ENCODE measurements at regions not wholly inside any gene's neighbourhood (a gene's known extent, or its start where the extent isn't known, plus 50 kb on each side); places are given as distances from the start of the nearest gene placed in this dataset.

- no peak overlapping the region for H3K9ac ChIP-seq (ENCODE audit: low read length in 3 of 3)
- H3K36me3 ChIP-seq (ENCODE audit: control insufficient read depth in 2 of 3, insufficient read depth in 3 of 3, low read length in 3 of 3) = no peaks in the 10 kb centered on the region
- FAIRE-seq (no peak), DNase-seq (no peak)
- H3K9me3 ChIP-seq (ENCODE audit: control insufficient read depth in 2 of 3, insufficient read depth in 1 of 3, low read length in 3 of 3) = no peaks in the 10 kb centered on the region
- H3K4me3 ChIP-seq (ENCODE audit: low read length in 3 of 3) = no peak overlapping the region
- intact Hi-C loops (cut with DNase I) = no loop called here
- no peaks in the 10 kb centered on the region for H3K27me3 ChIP-seq (ENCODE audit: control insufficient read depth, insufficient read depth, low read length)
- H3K4me1 ChIP-seq (ENCODE audit: control insufficient read depth in 2 of 3, insufficient read depth in 2 of 3, low read depth in 1 of 3, low read length in 3 of 3) = peaks cover 3 to 7% (median 4%) of the 10 kb centered on the region in 3 donors
- no peak for TF ChIP-seq CTCF (IDR thresholded peaks at IDR 0.05; ENCODE audit: borderline replicate concordance, extremely low read depth, insufficient read depth)
- no peak overlapping the region for H3K27ac ChIP-seq (ENCODE audit: low read depth in 2 of 2, low read length in 2 of 2)
These were observed 245.3 kb downstream of the TSN start for GRCh38 chr2:122000556-122001340.

- no peak overlapping the region for H3K27ac ChIP-seq (ENCODE audit: low read depth in 2 of 2, low read length in 2 of 2)
- H3K9me3 ChIP-seq (ENCODE audit: control insufficient read depth in 2 of 3, insufficient read depth in 1 of 3, low read length in 3 of 3) = no peaks in the 10 kb centered on the region
- no peaks in the 10 kb centered on the region for H3K27me3 ChIP-seq (ENCODE audit: control insufficient read depth, insufficient read depth, low read length)
- no peak overlapping the region for H3K4me3 ChIP-seq (ENCODE audit: low read length in 3 of 3)
- DNase-seq (peak in 2 of 5 donors; percentile 43 to 64), FAIRE-seq (no peak)
- no peak for TF ChIP-seq CTCF (IDR thresholded peaks at IDR 0.05; ENCODE audit: borderline replicate concordance, extremely low read depth, insufficient read depth)
- no peaks in the 10 kb centered on the region for H3K36me3 ChIP-seq (ENCODE audit: control insufficient read depth in 2 of 3, insufficient read depth in 3 of 3, low read length in 3 of 3)
- no peak overlapping the region for H3K9ac ChIP-seq (ENCODE audit: low read length in 3 of 3)
- intact Hi-C loops (cut with DNase I) = no loop called here
- peaks cover 3 to 7% (median 4%) of the 10 kb centered on the region in 3 donors for H3K4me1 ChIP-seq (ENCODE audit: control insufficient read depth in 2 of 3, insufficient read depth in 2 of 3, low read depth in 1 of 3, low read length in 3 of 3)
These were observed 246.0 kb downstream of the TSN start for GRCh38 chr2:122001441-122001874.

DNA sequence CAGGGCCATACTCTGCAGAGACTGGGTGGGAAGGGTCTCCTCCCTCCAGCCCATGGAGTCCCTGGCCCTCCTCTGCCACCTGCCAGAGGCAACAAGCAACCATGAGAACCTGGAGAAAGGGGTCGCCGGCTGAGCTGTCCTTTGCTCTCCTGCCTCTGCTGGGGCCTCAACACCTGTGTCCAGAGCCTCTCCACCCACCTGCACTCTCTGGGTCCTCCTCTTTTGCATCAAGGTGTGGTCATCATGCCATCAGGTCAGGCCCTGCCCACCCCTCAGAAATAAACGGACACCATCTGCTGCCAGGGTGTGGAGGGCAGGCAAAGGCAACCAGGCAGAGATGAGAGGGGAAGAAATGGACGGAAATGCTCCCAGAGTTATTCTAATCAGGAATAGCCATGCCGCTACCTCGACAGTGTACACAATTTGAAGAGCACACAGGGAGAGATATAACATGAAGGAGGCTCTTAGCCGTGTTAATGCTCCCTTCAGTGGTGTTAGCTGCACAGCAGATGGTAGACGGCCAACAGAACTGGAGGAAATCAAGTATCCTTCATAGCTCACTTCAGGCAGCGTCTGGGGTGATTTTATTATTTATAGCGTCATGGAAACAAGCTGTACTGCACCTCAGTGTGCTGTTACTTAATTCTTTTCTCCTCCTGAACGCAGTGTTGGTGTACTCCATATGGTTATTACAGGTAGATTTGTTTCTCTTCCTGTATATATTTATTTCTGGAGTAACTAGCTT is 247.9 kb downstream of the TSN start:
- H3K9me3 ChIP-seq (ENCODE audit: control insufficient read depth in 2 of 3, insufficient read depth in 1 of 3, low read length in 3 of 3) = no peaks in the 10 kb centered on the region
- H3K9ac ChIP-seq (ENCODE audit: low read length in 3 of 3) = no peak overlapping the region
- no peaks in the 10 kb centered on the region for H3K36me3 ChIP-seq (ENCODE audit: control insufficient read depth in 2 of 3, insufficient read depth in 3 of 3, low read length in 3 of 3)
- no peak overlapping the region for H3K27ac ChIP-seq (ENCODE audit: low read depth in 2 of 2, low read length in 2 of 2)
- TF ChIP-seq CTCF (IDR thresholded peaks at IDR 0.05; ENCODE audit: borderline replicate concordance, extremely low read depth, insufficient read depth) = no peak
- H3K27me3 ChIP-seq (ENCODE audit: control insufficient read depth, insufficient read depth, low read length) = no peaks in the 10 kb centered on the region
- DNase-seq (no peak), FAIRE-seq (no peak)
- H3K4me3 ChIP-seq (ENCODE audit: low read length in 3 of 3) = no peak overlapping the region
- intact Hi-C loops (cut with DNase I) = no loop called here
- H3K4me1 ChIP-seq (ENCODE audit: control insufficient read depth in 2 of 3, insufficient read depth in 2 of 3, low read depth in 1 of 3, low read length in 3 of 3) = peaks cover 3 to 7% (median 4%) of the 10 kb centered on the region in 3 donors
